Neural progenitor cell (in vitro differentiated cells): ENCODE measurements at regions not wholly inside any gene's neighbourhood (a gene's known extent, or its start where the extent isn't known, plus 50 kb on each side); places are given as distances from the start of the nearest gene placed in this dataset.

Experiments used
- EZH2phosphoT487 ChIP-seq: fragments of 200-600 bp; sonication (generic); IDR thresholded peaks from 2 replicates; pipeline ENCODE4 v1.6.1; 2017; ENCODE audit warnings: antibody characterized with exemption
- TF ChIP-seq, protein P1 (sequence below): fragments of 200-600 bp; sonication (generic); IDR thresholded peaks from 2 replicates; pipeline ENCODE4 v1.5.1; 2017; ENCODE audit warnings: antibody characterized with exemption, mild to moderate bottlenecking

DNA sequence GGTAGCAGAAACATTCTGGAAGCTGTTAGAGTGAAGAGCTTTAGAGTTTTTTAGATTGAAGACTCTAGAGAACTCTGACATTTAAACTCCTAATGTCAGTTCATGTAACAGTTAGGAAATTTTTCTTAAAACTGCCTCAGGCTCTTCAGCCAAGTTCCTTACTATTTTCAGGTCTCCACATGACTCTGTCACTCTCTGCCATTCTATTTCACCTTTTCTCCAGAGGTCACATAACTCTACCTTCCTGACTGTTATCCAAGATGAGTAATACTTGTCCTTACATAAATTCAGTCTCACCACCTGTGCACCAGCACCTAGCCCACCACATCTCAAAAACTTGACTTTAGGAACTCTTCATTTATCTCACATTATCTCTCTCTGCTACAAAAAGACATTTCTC lies 347.1 kb upstream of the CA10 start:
- TF ChIP-seq, protein P1, sequence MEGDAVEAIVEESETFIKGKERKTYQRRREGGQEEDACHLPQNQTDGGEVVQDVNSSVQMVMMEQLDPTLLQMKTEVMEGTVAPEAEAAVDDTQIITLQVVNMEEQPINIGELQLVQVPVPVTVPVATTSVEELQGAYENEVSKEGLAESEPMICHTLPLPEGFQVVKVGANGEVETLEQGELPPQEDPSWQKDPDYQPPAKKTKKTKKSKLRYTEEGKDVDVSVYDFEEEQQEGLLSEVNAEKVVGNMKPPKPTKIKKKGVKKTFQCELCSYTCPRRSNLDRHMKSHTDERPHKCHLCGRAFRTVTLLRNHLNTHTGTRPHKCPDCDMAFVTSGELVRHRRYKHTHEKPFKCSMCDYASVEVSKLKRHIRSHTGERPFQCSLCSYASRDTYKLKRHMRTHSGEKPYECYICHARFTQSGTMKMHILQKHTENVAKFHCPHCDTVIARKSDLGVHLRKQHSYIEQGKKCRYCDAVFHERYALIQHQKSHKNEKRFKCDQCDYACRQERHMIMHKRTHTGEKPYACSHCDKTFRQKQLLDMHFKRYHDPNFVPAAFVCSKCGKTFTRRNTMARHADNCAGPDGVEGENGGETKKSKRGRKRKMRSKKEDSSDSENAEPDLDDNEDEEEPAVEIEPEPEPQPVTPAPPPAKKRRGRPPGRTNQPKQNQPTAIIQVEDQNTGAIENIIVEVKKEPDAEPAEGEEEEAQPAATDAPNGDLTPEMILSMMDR: no peak
- TF ChIP-seq EZH2phosphoT487: no peak
